ENCODE measurements at regions not wholly inside any gene's neighbourhood (a gene's known extent, or its start where the extent isn't known, plus 50 kb on each side); places are given as distances from the start of the nearest gene placed in this dataset.

DNA sequence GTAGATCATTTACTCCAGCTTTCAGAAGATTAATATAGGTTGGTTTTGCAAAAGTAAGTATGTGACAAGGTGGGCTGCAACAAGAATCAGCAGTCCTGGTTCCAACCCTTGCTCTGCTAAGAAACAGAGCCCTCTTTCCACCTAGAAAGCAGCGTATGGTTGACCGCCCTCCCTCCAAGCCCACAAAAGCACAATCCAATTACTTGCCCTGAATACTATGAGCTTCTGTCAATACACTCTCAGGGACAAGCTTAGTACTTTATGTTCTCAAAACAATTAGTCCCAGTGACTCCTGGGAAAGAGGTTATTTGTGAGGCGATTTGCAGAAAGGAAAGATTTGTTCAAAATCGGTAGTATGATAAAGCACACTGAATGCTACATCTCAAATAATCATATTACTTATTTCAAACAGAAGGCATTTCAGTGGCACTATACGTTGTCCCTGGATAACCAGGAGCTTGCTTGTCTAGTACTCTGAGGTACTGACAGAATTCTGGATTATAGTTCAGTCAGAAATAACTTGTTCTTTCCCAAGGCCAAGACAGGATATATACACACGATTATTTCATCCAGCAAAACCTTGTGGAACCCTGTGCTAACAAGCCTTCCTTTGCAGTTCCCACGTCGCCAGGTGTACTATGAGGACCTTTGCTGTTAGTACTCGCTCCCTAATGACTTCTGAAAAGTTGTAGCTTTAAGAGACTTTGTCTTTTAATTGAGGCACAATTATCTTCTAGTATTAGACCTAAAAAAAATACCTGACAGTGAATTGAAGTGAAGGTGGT lies 96.9 kb upstream of the ADTRP start:
- no peaks in the 10 kb centered on the region for H3K9me3 ChIP-seq (ENCODE audit: control insufficient read depth, insufficient read depth, low read depth, low read length)
- no peak overlapping the region for H3K4me3 ChIP-seq (ENCODE audit: low read depth, low read length)
- TF ChIP-seq ZXDB (tag by site-specific recombination; IDR thresholded peaks at IDR 0.05) (no peak), KLF16 (tag by site-specific recombination; IDR thresholded peaks at IDR 0.05) (no peak), ZBTB20 (tag by site-specific recombination; IDR thresholded peaks at IDR 0.05) (no peak), ZNF19 (tag by site-specific recombination; IDR thresholded peaks at IDR 0.05; ENCODE audit: low read depth) (no peak)
- no peaks in the 10 kb centered on the region for H3K4me1 ChIP-seq (ENCODE audit: control insufficient read depth, insufficient read depth, low read length)
- no peaks in the 10 kb centered on the region for H3K36me3 ChIP-seq (ENCODE audit: control insufficient read depth in 2 of 2, insufficient read depth in 1 of 2, low read length in 2 of 2)
- POLR2A ChIA-PET, result no interaction called here
- CTCF ChIA-PET, result interaction anchor here (0.6 to 1.1 kb wide), 2 partner anchors 16 to 220 kb away, joined by 3 to 4 read pairs; no protein-coding TSS in a partner anchor
- H3K27ac ChIP-seq (ENCODE audit: extremely low read depth, low read depth, low read length), result no peak overlapping the region

DNA sequence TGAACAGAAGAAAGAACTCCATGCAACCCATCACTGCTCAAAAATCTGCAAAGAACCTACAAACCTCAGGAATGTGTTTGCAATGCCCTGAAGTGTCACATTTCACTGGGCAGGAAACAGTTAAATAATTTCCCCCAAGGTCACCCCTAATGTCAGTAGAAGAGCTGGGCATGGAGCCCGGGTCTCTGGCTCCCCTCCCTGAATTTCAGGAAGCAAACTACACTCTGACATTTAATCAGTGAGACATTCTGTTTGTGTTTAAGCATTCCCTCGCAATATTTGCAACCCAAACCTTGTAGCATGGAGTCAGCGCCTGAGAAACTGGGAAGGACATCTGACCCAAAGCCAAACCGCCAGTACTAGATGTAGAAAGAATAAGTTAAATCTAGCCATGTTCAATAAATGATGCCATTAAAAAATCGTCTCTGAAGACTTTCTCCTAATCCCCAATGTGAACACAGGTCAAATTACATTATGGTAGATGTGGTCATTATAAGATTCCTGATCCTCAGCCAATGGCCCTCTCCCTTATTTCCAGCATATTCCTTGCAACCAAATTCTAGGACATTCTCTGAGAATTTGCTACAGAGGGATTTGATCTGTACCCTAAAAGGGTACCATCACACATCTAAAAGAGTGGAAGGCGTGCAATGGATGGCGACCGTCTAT lies 91.2 kb upstream of the ADTRP start:
- ChIA-PET CTCF (no interaction called here), POLR2A (no interaction called here)
- TF ChIP-seq ZNF132 (tag by site-specific recombination; IDR thresholded peaks at IDR 0.05; ENCODE audit: borderline replicate concordance), result no peak
- TF ChIP-seq, protein P1, sequence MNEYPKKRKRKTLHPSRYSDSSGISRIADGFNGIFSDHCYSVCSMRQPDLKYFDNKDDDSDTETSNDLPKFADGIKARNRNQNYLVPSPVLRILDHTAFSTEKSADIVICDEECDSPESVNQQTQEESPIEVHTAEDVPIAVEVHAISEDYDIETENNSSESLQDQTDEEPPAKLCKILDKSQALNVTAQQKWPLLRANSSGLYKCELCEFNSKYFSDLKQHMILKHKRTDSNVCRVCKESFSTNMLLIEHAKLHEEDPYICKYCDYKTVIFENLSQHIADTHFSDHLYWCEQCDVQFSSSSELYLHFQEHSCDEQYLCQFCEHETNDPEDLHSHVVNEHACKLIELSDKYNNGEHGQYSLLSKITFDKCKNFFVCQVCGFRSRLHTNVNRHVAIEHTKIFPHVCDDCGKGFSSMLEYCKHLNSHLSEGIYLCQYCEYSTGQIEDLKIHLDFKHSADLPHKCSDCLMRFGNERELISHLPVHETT (tag by site-specific recombination; IDR thresholded peaks at IDR 0.05), result no peak
- no peak for TF ChIP-seq SP3 (tag by site-specific recombination; IDR thresholded peaks at IDR 0.05)
- no peak for TF ChIP-seq ZNF560 (tag by site-specific recombination; IDR thresholded peaks at IDR 0.05; ENCODE audit: borderline replicate concordance)
- no peaks in the 10 kb centered on the region for H3K9me3 ChIP-seq (ENCODE audit: control insufficient read depth, insufficient read depth, low read depth, low read length)
- no peak overlapping the region for H3K4me3 ChIP-seq (ENCODE audit: low read depth, low read length)
- H3K4me1 ChIP-seq (ENCODE audit: control insufficient read depth, insufficient read depth, low read length), result no peaks in the 10 kb centered on the region
- no peak overlapping the region for H3K27ac ChIP-seq (ENCODE audit: extremely low read depth, low read depth, low read length)
- no peaks in the 10 kb centered on the region for H3K36me3 ChIP-seq (ENCODE audit: control insufficient read depth in 2 of 2, insufficient read depth in 1 of 2, low read length in 2 of 2)

DNA sequence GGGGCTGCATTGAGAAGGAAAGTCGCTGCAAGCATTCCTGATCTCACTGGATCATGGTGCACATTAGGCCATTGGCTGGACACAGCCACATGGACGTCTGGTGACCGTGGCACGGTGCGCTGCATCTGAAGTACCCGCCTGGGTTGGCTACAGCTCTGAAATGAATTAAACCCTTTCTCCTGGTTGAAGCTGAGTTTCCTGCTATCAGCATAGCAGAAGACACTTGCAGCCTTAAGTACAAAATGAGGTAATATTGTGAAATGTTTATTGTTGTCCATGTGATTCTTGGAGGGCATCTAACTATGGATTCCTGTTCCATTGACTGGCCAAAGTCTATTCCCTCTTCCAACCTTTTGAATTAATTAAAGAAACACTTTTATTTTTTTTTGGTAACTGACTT lies 89.8 kb upstream of the ADTRP start:
- no peaks in the 10 kb centered on the region for H3K9me3 ChIP-seq (ENCODE audit: control insufficient read depth, insufficient read depth, low read depth, low read length)
- ChIA-PET POLR2A (no interaction called here), CTCF (no interaction called here)
- no peaks in the 10 kb centered on the region for H3K4me1 ChIP-seq (ENCODE audit: control insufficient read depth, insufficient read depth, low read length)
- H3K27ac ChIP-seq (ENCODE audit: extremely low read depth, low read depth, low read length), result no peak overlapping the region
- no peak overlapping the region for H3K4me3 ChIP-seq (ENCODE audit: low read depth, low read length)
- TF ChIP-seq, protein P2, sequence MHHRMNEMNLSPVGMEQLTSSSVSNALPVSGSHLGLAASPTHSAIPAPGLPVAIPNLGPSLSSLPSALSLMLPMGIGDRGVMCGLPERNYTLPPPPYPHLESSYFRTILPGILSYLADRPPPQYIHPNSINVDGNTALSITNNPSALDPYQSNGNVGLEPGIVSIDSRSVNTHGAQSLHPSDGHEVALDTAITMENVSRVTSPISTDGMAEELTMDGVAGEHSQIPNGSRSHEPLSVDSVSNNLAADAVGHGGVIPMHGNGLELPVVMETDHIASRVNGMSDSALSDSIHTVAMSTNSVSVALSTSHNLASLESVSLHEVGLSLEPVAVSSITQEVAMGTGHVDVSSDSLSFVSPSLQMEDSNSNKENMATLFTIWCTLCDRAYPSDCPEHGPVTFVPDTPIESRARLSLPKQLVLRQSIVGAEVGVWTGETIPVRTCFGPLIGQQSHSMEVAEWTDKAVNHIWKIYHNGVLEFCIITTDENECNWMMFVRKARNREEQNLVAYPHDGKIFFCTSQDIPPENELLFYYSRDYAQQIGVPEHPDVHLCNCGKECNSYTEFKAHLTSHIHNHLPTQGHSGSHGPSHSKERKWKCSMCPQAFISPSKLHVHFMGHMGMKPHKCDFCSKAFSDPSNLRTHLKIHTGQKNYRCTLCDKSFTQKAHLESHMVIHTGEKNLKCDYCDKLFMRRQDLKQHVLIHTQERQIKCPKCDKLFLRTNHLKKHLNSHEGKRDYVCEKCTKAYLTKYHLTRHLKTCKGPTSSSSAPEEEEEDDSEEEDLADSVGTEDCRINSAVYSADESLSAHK (tag by site-specific recombination; IDR thresholded peaks at IDR 0.05), result no peak
- TF ChIP-seq ZNF202 (tag by site-specific recombination; IDR thresholded peaks at IDR 0.05; ENCODE audit: borderline replicate concordance) (no peak), ZNF302 (tag by site-specific recombination; IDR thresholded peaks at IDR 0.05; ENCODE audit: low read depth) (no peak), ZFP3 (tag by site-specific recombination; IDR thresholded peaks at IDR 0.05; ENCODE audit: low read depth) (no peak), ZNF548 (tag by site-specific recombination; IDR thresholded peaks at IDR 0.05) (no peak), ZNF843 (tag by site-specific recombination; IDR thresholded peaks at IDR 0.05) (no peak), GLI4 (tag by site-specific recombination; IDR thresholded peaks at IDR 0.05) (no peak), KLF8 (tag by site-specific recombination; IDR thresholded peaks at IDR 0.05) (no peak), ZBTB20 (tag by site-specific recombination; IDR thresholded peaks at IDR 0.05) (no peak)
- TF ChIP-seq, protein P3, sequence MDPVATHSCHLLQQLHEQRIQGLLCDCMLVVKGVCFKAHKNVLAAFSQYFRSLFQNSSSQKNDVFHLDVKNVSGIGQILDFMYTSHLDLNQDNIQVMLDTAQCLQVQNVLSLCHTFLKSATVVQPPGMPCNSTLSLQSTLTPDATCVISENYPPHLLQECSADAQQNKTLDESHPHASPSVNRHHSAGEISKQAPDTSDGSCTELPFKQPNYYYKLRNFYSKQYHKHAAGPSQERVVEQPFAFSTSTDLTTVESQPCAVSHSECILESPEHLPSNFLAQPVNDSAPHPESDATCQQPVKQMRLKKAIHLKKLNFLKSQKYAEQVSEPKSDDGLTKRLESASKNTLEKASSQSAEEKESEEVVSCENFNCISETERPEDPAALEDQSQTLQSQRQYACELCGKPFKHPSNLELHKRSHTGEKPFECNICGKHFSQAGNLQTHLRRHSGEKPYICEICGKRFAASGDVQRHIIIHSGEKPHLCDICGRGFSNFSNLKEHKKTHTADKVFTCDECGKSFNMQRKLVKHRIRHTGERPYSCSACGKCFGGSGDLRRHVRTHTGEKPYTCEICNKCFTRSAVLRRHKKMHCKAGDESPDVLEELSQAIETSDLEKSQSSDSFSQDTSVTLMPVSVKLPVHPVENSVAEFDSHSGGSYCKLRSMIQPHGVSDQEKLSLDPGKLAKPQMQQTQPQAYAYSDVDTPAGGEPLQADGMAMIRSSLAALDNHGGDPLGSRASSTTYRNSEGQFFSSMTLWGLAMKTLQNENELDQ (tag by site-specific recombination; IDR thresholded peaks at IDR 0.05; ENCODE audit: low read depth), result no peak
- TF ChIP-seq, protein P4, sequence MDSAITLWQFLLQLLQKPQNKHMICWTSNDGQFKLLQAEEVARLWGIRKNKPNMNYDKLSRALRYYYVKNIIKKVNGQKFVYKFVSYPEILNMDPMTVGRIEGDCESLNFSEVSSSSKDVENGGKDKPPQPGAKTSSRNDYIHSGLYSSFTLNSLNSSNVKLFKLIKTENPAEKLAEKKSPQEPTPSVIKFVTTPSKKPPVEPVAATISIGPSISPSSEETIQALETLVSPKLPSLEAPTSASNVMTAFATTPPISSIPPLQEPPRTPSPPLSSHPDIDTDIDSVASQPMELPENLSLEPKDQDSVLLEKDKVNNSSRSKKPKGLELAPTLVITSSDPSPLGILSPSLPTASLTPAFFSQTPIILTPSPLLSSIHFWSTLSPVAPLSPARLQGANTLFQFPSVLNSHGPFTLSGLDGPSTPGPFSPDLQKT (IDR thresholded peaks at IDR 0.05; ENCODE audit: borderline replicate concordance, low read depth, low read length), result no peak
- TF ChIP-seq, protein P5, sequence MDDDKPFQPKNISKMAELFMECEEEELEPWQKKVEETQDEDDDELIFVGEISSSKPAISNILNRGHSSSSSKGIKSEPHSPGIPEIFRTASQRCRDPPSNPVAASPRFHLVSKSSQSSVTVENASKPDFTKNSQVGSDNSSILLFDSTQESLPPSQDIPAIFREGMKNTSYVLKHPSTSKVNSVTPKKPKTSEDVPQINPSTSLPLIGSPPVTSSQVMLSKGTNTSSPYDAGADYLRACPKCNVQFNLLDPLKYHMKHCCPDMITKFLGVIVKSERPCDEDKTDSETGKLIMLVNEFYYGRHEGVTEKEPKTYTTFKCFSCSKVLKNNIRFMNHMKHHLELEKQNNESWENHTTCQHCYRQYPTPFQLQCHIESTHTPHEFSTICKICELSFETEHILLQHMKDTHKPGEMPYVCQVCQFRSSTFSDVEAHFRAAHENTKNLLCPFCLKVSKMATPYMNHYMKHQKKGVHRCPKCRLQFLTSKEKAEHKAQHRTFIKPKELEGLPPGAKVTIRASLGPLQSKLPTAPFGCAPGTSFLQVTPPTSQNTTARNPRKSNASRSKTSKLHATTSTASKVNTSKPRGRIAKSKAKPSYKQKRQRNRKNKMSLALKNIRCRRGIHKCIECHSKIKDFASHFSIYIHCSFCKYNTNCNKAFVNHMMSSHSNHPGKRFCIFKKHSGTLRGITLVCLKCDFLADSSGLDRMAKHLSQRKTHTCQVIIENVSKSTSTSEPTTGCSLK (tag by site-specific recombination; IDR thresholded peaks at IDR 0.05), result no peak
- no peaks in the 10 kb centered on the region for H3K36me3 ChIP-seq (ENCODE audit: control insufficient read depth in 2 of 2, insufficient read depth in 1 of 2, low read length in 2 of 2)
